GM21619 (cell line): ENCODE measurements at regions not wholly inside any gene's neighbourhood (a gene's known extent, or its start where the extent isn't known, plus 50 kb on each side); places are given as distances from the start of the nearest gene placed in this dataset.
"Not testable (repeated sequence)": the region's sequence is repeated elsewhere in the genome, so short reads cannot be mapped to it uniquely, and the experiment has no call there.

Source experiments
- ATAC-seq: cut with Tn5 transposase; IDR thresholded peaks from one replicate; pipeline ENCODE4 v1.9.1; 2021; ENCODE audit not compliant: unreplicated experiment

DNA sequence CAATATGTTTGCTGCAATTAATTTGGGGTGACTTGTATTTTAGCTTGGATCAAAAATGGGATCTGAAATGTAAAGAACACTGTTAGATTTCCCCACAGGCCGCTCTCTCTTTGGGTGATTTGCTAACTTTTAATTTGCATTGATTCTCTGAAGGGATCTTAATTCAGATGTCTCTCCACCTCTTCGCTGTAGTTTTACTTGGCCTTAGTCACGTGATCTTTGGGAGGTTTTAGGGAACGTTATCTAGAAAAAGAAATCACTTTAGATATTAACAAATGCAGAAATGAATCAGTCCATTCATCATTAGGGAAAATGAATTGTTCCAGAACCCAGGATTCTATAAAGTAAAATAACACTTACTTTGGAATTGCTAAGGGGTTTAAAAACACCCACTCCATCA lies 390.2 kb downstream of the THBS2 start:
- no peak for ATAC-seq

DNA sequence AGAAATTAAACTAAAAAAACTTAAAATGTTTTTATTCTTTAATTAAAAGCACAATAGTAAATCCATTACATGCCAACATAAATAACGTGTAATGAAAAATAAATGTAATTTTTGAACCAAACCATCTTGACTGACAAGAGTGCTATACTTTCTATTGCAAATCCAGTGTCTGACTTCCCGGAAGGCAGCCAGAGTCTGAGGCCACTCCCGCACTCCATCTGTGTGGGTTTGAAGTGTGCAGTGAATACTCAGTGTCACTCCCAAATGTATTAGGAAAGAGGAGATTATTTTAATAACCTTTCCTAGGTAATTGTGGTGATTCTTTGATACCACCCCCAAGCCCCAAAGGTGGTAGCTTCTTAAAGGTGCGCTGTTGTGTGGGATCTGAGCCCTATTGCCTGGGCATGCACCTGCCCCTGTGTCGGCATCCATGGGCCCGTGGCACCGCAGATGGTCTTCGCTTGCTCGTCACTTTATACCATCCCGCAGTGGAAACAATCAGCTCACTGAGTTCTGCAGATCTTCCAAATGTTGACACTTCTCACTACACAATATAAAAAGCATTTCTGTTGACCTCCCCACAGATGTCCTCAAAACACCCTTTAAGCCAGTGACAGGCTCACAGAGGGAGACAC lies 391.2 kb downstream of the THBS2 start:
- no peak for ATAC-seq

DNA sequence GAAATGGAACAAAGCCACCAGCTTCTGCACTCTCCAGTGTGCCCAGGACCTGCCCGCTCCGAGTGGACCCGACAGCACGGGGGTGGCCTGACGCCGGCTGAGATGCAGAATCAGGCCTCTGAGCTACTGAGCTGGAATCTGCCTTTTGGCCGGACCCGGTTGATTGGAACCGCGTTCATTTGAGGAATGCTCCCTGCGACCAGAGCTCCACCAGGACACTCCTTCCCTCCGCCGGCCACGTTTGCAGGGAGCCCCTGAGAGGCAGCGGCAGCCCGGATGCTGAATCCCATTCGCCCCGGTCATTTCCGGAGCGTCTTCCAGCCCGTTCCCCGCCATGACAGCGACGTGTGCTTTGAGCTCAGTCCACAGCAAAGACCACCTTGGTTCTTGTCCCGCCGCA lies 392.7 kb downstream of the THBS2 start:
- no peak for ATAC-seq

DNA sequence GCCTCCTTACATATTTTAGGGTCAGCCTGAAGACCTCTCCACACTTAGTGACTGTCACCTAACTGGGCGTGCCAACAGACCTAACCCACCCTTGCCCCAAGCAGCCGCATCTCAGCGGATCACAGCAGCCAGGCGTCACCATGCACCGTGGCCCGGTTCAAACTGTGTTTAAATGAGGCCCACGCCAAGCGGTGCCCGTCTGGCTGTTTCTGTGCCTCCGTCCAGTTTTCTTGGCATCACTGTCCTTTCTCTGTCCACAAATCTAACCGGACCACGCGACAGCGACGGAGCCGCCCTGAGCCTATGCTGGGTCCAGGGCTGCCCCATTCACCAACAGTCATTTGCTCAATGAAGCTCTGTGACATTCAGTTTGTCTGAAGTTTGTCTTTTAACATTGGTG lies 393.3 kb downstream of the THBS2 start:
- ATAC-seq, result no peak

DNA sequence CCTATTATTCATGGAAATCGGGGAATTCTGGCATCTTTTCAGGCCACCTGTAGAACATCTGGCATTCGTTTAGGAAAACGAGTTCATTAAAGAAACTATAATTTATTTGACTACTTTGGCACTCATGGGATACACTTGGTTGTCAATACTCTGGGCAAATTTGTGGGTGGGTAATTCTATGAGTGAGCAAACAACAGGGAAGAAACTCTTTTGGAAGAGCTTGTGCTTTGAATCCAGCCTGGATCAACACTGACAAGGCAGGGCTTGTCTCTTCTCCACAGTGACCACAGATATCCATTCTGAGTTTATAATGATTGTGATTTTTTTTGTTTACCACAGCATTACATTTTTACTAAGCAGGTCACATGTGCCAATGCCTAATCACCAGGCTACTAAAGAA lies 394.7 kb downstream of the THBS2 start:
- no peak for ATAC-seq

DNA sequence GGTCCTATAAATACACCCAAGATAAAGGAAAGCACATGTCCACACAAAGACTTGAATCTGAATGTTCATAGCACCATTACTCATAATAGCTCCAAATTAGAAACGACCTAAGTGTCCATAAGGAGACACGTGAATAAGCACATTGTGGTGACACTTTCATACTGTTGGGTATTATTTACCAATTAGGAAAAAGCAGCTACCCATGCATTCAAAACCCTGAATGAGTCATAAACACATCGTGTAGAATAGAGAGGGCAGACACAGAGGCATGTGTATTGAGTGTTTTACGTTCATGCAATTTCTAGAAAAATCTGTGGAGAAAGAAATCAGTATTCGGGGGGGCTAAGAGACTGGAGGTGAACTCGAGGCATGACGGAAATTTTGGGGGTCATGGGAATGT lies 396.7 kb downstream of the THBS2 start:
- ATAC-seq, result no peak

DNA sequence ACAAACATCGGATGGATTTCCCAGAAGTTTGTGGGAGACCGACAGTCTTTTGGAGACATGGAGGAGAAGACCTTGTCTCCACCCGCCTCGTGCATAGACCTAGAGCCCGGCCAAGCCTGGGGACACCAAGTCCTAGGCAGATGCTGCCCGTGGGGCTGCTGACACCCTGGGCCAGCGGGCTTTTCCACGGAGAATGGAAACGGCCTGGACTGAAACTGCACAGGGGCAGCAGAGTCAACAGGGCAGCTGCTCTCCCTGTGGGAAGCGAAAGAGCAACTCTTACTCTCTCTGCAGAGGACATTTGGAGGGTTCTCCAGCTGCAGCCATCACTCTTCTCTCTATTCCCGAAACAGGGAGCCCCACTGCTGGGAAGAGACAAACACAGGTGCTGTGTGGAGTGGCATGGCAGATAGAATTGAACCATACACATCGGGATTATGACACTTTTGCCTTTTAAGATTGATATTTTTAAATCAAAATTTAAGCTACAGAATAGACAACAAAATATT lies 401.2 kb downstream of the THBS2 start:
- no peak for ATAC-seq

DNA sequence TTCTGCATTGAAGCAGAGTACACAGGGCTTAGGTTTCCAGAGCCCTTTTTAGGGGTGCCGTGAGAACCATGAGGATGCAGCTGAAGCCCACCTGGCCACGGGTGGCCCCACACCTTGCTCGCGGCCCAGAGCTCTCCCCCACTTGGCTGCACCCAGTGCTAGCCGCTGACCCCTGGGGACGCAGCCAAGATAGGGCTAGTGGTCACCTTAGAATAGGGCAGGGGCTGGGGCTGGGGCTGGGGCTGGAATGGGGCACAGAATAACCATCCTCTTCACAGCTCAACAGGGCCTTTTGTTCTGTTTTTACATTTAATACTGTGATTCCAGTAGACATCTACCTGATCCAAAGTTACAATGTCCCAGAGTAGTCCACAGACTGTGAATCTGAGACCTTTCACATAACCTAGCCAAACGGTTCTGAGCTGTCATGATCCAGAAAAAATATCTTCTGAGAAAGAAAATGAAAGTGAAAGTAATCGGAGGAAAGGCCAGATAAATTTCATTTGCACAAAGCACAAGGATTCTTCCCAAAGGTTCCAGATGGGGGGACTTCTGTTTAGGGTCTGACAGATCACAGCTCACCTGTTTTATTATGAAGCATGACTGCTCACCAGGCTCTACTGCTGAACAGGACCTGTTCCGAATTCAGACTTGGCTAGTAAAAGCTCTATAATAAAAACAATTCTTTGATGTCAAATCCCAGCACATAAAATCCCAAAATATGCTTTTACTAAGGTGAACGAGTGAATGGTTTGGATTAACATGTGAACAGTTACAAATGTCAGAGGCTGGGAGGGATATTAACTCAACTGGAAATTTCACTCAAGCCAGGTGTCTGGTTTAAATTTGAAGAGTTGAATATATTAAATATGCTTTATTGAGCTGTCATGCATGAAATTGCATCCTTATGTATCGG lies 401.9 kb downstream of the THBS2 start:
- ATAC-seq, result no peak

DNA sequence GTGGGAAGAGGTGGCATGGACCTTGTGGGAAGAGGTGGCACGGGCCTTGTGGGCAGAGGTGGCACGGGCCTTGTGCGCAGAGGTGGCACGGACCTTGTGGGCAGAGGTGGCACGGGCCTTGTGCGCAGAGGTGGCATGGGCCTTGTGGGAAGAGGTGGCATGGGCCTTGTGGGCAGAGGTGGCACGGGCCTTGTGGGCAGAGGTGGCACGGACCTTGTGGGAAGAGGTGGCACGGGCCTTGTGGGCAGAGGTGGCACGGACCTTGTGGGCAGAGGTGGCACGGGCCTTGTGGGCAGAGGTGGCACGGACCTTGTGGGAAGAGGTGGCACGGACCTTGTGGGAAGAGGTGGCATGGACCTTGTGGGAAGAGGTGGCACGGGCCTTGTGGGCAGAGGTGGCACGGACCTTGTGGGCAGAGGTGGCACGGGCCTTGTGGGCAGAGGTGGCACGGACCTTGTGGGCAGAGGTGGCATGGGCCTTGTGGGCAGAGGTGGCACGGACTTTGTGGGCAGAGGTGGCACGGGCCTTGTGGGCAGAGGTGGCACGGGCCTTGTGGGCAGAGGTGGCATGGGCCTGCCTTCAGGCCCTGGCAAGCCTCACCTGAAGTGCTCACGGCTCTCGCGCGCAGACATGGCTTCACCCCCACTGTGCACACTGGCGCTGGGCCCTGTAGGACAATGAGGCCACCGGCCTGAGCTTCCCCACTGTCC lies 403.5 kb downstream of the THBS2 start:
- not testable (repeated sequence) for ATAC-seq

DNA sequence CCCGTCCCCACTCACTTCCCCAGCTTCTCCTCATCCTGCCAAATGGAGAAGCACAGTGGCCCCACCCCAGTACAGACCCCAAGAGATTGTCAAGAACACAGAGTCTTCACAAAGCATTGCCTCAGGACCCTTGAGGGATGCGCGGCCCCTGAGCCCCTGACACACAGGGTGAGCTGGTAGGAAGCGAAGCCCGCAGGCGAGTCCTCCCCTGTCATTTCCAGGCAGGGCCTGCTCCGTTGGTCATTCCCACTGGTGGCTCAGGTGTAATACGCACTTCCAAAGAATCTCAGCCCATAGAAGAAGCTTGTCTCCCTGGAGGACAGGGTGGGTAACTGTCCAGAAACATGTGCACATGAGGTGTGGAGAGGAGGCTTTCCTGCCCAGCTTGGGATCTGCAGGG lies 404.2 kb downstream of the THBS2 start:
- ATAC-seq, result no peak

DNA sequence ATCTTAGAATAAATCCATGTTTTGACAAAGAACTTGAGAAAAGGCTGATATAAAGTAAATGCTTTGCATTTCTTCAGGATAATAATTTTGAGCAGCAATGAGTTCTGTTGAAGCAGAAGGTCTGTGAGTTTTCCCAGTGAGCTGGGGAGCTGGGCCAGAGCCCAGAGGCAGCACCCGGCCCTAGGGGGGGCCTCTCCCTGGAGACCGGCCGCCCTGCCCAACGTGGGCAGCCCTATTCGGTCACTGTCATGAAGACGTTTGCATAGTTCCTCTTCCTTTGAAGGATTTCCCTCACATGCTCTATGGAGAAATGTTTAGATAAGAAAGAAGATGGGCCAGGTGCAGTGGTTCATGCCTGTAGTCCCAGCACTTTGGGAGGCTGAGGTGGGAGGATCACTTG lies 404.8 kb downstream of the THBS2 start:
- no peak for ATAC-seq

DNA sequence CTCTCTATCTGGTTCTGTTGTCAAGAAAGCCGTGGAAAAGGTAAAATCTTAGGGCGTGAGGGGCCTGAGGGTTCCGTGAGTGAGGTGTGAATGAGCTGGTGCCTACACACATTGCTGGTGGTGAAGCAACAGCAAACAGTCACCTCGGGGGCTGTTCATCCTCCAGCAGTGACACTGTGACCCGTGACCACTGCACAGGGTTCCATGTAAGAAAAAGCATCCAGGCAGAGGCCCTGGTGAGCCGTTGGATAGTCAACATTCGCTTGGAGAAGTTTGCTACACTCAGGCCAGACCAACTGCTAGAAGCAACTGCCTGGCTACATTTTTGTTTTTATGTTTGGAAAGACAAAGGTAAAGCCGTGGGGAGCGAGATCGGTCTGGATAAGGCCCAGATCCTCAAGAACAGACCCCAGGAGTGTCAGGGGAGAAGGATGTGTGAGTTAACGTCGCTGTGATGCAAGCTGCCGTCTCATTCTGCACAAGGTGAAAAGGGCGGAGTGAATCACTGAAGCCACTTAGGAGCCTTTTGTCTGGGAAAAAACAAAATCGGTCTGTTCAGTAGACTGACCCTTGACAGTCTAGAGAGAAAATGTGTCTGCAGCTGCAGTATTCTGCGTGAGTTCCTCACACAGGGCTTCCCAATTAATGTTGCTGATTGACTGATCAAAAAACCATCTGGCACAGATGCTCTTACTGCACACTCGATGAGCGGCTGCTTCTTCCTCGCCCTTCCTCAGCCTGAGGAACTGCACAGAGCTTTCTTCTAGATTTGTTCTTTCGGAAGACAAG lies 404.0 kb downstream of the SMOC2 start:
- ATAC-seq, result no peak

DNA sequence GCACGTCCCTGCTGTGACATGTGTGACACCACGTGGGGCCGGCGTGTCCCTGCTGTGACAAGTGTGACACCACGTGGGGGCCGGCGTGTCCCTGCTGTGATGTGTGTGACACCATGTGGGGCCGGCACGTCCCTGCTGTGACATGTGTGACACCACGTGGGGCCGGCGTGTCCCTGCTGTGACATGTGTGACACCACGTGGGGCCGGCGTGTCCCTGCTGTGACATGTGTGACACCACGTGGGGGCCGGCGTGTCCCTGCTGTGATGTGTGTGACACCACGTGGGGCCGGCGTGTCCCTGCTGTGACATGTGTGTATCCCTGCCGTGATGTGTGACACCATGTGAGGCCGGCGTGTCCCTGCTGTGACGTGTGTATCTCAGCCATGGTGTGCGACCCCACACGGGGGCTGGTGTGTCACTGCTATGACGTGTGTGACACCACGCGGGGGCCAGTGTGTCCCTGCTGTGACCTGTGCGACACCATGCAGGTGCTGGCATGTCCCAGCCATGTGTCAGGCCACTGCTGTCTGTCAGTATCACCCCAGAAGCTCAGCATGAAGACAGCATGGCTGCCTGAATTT lies 401.7 kb downstream of the SMOC2 start:
- ATAC-seq, result not testable (repeated sequence)

DNA sequence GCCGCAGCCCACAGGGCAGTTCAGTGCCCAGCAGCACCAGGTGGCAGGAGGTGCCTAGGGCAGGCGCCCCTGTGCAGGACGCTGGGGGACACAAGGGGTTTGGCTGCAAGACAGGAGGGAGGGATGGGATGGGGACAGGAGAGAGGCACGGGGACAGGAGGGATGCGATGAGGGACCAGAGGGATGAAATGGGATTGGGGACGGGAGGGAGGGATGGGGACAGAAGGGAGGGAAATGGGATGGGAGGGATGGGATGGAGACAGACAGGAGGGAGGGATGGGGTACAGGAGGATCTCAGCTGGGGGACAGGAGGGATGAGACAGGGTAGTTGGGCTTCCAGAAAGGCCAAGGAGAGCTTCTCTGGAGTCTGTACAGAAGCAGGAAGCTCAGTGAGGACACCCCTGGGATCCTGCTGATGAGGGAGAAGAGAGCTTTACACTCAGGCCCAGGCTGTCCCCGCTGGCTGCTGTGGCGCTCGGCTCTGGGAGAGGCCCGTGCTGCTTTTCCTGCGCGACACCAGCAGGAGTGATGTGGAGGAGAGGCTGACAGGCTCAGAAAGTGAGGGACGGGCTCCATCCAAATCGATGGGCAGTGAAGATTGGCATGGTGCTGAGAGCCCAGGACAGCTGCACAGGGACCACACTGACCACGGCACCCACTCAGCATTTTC lies 400.8 kb downstream of the SMOC2 start:
- no peak for ATAC-seq

DNA sequence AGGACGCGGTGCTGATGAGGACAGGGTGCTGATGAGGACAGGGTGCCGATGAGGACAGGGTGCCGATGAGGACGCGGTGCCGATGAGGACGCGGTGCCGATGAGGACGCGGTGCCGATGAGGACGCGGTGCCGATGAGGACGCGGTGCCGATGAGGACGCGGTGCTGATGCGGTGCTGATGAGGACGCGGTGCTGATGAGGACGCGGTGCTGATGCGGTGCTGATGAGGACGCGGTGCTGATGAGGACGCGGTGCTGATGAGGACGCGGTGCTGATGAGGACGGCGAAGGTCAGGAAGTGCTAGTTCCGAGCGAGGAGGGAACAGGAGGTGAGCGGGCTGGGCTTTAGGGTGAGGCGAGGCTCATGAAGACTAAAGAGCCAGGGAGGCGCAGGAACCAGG lies 399.9 kb downstream of the SMOC2 start:
- not testable (repeated sequence) for ATAC-seq

DNA sequence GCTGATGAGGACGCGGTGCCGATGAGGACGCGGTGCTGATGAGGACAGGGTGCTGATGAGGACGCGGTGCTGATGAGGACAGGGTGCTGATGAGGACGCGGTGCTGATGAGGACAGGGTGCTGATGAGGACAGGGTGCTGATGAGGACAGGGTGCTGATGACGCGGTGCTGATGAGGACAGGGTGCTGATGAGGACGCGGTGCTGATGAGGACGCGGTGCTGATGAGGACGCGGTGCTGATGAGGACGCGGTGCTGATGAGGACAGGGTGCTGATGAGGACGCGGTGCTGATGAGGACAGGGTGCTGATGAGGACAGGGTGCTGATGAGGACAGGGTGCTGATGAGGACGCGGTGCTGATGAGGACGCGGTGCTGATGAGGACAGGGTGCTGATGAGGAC lies 399.3 kb downstream of the SMOC2 start:
- not testable (repeated sequence) for ATAC-seq

DNA sequence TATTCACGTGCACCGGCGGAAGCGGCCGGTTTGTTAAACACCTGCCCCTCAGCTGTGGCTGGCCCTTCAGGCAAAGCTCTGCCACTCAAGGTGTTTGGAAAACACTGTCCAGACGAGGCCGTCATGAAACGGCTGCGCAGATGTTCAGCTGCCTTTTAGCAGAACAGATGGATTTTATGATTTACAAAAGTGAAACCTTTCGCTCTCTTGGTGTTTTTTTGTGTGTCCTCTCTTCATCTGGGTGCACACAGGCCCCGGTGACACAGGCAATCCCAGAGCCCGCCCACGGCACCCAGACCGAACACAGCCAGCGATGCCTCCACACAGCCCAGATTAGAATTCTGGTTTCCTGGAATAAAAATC lies 397.0 kb downstream of the SMOC2 start:
- no peak for ATAC-seq

DNA sequence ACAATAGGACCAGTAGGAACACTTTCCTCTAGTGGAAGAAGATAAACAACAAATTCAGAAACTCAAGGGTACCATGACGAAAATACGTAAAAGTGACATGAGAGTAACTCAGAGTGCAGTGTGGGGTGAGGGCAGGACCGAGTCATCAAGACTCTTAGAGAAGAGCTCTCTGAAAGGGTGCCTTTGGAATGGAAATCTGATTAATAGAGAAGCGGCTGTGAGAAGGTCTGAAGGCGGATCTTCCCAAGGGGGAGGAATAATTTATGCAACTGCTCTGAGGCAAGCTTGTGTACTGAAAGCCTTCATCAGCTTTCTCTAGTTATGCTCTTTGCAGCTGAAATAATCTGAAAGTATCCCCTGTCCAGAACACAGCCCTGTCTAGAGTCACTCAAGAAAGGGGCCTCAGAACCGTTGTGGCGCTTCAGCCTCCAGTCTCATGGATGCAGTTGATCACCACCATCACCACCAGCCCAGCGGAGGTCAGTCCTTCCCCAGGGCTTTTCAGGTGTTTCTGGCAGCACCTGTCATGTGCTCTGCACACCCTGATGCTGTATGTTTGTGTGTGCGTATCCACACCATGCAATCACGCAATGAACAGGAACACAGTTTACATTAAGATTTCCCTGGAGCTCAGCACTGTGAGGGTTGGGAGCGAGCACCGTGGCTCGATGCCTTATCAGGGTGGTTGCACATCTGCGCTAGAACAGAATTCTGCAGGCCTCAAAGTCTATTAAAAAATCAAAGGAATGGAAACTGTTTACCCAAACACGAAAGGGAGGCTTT lies 396.5 kb downstream of the SMOC2 start:
- no peak for ATAC-seq

DNA sequence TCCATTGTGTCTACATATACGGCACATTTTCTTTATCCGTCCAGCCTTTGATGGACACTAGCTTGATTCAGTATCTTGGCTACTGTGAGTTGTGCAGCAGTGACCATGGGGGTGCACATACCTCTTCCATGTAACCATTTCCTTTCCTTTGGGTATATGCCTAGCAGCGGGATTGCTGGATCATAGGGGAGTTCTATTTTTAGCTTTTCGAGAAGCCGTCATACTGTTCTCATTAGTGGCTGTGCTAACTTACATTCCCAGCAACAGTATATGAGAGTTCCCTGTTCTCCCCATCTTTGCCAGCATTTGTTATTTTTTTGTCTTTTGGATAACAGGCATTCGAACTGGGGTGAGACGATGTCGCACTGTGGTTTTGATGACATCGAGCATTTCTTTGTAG lies 395.0 kb downstream of the SMOC2 start:
- no peak for ATAC-seq
